ENCODE measurements at regions not wholly inside any gene's neighbourhood (a gene's known extent, or its start where the extent isn't known, plus 50 kb on each side); places are given as distances from the start of the nearest gene placed in this dataset.

DNA sequence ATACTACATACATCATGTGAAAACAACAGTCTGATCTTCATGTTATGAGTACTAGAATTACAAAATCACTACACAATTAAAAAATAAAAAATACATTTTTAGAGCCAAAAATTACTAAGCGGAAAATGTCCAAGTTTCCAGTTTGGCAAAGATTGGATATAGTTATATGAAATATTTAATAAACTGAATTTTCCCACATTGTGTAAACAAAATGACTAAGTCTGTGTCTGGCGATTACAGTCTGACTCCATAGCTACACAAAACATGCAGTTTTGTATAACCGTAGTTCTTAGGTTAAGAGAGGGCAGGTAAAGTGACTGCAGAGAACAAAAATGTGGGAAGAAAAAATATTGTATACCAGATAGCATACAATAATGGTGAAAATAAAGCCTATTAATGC is 59.2 kb upstream of the TMEM47 start:
- intact Hi-C loops (cut with DNase I), result no loop called here
- Histone ChIP-seq H3K36me3 (no peaks in the 10 kb centered on the region), H3K9me3 (no peaks in the 10 kb centered on the region), H3K27me3 (no peaks in the 10 kb centered on the region), H3K27ac (no peak overlapping the region), H3K4me3 (replicated peaks in 1 of 3) (no peak overlapping the region), H3K4me1 (no peaks in the 10 kb centered on the region)
- 69 to 71% methylated on average over 3 of the region's 3 CpGs for WGBS, 2 donors
- no peak for DNase-seq
- TF ChIP-seq CTCF (IDR thresholded peaks at IDR 0.05) (no peak), POLR2A (IDR thresholded peaks at IDR 0.05) (no peak)

GRCh38 chrX:34734383-34734782 is 77.3 kb upstream of the TMEM47 start:
- intact Hi-C loops (cut with DNase I), result no loop called here
- H3K9me3 ChIP-seq, result no peaks in the 10 kb centered on the region
- 83% methylated on average over 1 of the region's 1 CpG for WGBS, 2 donors

GRCh38 chrX:34744521-34744920 is 87.4 kb upstream of the TMEM47 start:
- no peaks in the 10 kb centered on the region for H3K9me3 ChIP-seq
- DNase-seq, result no peak
- WGBS, 2 donors, result 85 to 93% methylated on average over 4 of the region's 4 CpGs
- H3K4me3 ChIP-seq (replicated peaks in 1 of 3), result no peak overlapping the region
- H3K36me3 ChIP-seq, result no peaks in the 10 kb centered on the region
- no peak overlapping the region for H3K27ac ChIP-seq
- no peaks in the 10 kb centered on the region for H3K27me3 ChIP-seq
- TF ChIP-seq CTCF (IDR thresholded peaks at IDR 0.05), result no peak
- TF ChIP-seq POLR2A (IDR thresholded peaks at IDR 0.05), result no peak
- intact Hi-C loops (cut with DNase I), result no loop called here
- no peaks in the 10 kb centered on the region for H3K4me1 ChIP-seq

More at GRCh38 chrX:34734383-34734782, 77.3 kb upstream of the TMEM47 start:
- TF ChIP-seq POLR2A (IDR thresholded peaks at IDR 0.05), result no peak
- no peak for TF ChIP-seq CTCF (IDR thresholded peaks at IDR 0.05)
- DNase-seq, result no peak
- H3K27me3 ChIP-seq, result no peaks in the 10 kb centered on the region
- no peaks in the 10 kb centered on the region for H3K4me1 ChIP-seq
- H3K36me3 ChIP-seq, result no peaks in the 10 kb centered on the region
- H3K4me3 ChIP-seq (replicated peaks in 1 of 3), result no peak overlapping the region
- H3K27ac ChIP-seq, result no peak overlapping the region

- 83% methylated on average over 5 of the region's 5 CpGs for WGBS, 2 donors
- Histone ChIP-seq H3K27me3 (no peaks in the 10 kb centered on the region), H3K27ac (no peak overlapping the region), H3K4me3 (replicated peaks in 1 of 3) (no peak overlapping the region), H3K4me1 (no peaks in the 10 kb centered on the region), H3K9me3 (no peaks in the 10 kb centered on the region), H3K36me3 (no peaks in the 10 kb centered on the region)
- TF ChIP-seq CTCF (IDR thresholded peaks at IDR 0.05), result no peak
- no peak for TF ChIP-seq POLR2A (IDR thresholded peaks at IDR 0.05)
- intact Hi-C loops (cut with DNase I), result no loop called here
- DNase-seq, result no peak
Measured at GRCh38 chrX:34749896-34750295, 92.8 kb upstream of the TMEM47 start.

DNA sequence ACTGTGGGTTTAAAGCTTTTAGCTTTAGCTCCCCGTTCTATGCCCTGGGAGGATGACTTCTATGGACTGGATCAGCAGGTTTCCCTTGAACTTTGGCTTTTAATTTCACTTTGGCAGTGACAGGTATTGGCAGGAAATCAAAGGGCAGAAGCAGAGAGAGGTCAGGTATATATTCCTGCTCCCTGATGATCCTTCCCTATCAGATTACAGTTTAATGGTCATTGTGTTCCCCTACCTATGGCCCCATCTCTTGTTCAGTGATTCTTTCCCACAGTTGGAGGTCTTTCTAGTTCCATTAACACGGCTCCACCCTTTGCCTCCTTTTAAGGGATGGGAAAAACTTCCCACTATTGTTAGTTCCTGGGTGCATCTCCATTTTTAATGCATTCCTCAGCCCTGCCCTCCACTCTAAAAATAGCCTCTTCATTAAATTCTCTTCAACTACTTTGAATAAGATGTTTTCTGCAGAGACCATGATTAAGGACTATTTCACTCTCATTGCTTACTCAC is 107.8 kb upstream of the TMEM47 start:
- Histone ChIP-seq H3K36me3 (no peaks in the 10 kb centered on the region), H3K27me3 (no peaks in the 10 kb centered on the region), H3K4me3 (replicated peaks in 1 of 3) (no peak overlapping the region), H3K9me3 (no peaks in the 10 kb centered on the region), H3K4me1 (no peaks in the 10 kb centered on the region), H3K27ac (no peak overlapping the region)
- intact Hi-C loops (cut with DNase I), result no loop called here
- DNase-seq, result no peak
- WGBS, 2 donors, result 62% methylated on average over 2 of the region's 2 CpGs
- TF ChIP-seq CTCF (IDR thresholded peaks at IDR 0.05) (no peak), POLR2A (IDR thresholded peaks at IDR 0.05) (no peak)

All from thyroid gland (tissue), 4 donors.